ENCODE measurements at regions not wholly inside any gene's neighbourhood (a gene's known extent, or its start where the extent isn't known, plus 50 kb on each side); places are given as distances from the start of the nearest gene placed in this dataset.
"Not testable (repeated sequence)": the region's sequence is repeated elsewhere in the genome, so short reads cannot be mapped to it uniquely, and the experiment has no call there.

DNA sequence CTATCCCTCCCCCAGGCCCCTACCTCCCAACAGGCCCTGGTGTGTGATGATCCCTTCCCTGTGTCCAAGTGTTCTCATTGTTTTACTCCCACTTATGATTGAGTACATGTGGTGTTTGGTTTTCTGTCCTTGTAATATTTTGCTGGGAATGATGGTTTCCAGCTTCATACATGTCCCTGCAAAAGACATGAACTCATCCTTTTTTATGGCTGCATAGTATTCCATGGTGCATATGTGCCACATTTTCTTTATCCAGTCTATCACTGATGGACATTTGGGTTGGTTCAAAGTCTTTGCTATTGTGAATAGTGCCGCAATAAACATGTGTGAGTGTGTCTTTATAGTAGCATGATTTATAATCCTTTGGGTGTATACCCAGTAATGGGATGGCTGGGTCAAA lies 151.7 kb downstream of the VSIG4 start:
- WGBS, 2 experiments = 82 to 86% methylated on average over 1 of the region's 1 CpG
- H3K9me3 ChIP-seq (ENCODE audit: control insufficient read depth, low read length); H3K27me3 ChIP-seq (ENCODE audit: control insufficient read depth, insufficient read depth, low read length, poor library complexity, severe bottlenecking); H3K36me3 ChIP-seq (ENCODE audit: control insufficient read depth, insufficient read depth, low read length); H3K4me1 ChIP-seq (ENCODE audit: control insufficient read depth, insufficient read depth, low read length); H3K27ac ChIP-seq (ENCODE audit: insufficient read depth, low read depth, low read length, poor library complexity, severe bottlenecking); H3K4me3 ChIP-seq (ENCODE audit: insufficient read depth, low read depth, low read length): not testable (repeated sequence)

DNA sequence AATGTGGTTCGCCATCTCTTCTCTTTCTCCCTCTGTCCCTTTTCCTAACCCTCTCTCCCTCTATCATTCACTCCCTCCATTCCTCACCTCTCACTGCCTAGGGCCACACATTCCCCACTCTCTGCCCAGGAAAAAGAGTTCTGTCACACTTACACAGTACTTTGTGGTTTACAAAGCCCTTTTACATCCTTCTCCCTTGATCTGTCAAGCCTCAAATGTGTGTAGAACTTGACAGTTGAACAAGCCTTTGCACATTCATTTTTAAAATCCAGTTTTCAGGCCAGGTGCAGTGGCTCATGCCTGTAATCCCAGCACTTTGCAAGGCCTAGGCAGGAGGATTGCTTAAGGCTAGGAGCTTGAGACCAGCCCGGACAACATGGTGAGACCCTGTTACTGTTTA lies 156.3 kb downstream of the VSIG4 start:
- no peaks in the 10 kb centered on the region for H3K4me1 ChIP-seq (ENCODE audit: control insufficient read depth, insufficient read depth, low read length)
- 79 to 88% methylated on average over 2 of the region's 2 CpGs for WGBS, 2 experiments
- H3K36me3 ChIP-seq (ENCODE audit: control insufficient read depth, insufficient read depth, low read length) = no peaks in the 10 kb centered on the region
- no peaks in the 10 kb centered on the region for H3K27me3 ChIP-seq (ENCODE audit: control insufficient read depth, insufficient read depth, low read length, poor library complexity, severe bottlenecking)
- no peak overlapping the region for H3K4me3 ChIP-seq (ENCODE audit: insufficient read depth, low read depth, low read length)
- H3K27ac ChIP-seq (ENCODE audit: insufficient read depth, low read depth, low read length, poor library complexity, severe bottlenecking) = no peak overlapping the region
- no peaks in the 10 kb centered on the region for H3K9me3 ChIP-seq (ENCODE audit: control insufficient read depth, low read length)

DNA sequence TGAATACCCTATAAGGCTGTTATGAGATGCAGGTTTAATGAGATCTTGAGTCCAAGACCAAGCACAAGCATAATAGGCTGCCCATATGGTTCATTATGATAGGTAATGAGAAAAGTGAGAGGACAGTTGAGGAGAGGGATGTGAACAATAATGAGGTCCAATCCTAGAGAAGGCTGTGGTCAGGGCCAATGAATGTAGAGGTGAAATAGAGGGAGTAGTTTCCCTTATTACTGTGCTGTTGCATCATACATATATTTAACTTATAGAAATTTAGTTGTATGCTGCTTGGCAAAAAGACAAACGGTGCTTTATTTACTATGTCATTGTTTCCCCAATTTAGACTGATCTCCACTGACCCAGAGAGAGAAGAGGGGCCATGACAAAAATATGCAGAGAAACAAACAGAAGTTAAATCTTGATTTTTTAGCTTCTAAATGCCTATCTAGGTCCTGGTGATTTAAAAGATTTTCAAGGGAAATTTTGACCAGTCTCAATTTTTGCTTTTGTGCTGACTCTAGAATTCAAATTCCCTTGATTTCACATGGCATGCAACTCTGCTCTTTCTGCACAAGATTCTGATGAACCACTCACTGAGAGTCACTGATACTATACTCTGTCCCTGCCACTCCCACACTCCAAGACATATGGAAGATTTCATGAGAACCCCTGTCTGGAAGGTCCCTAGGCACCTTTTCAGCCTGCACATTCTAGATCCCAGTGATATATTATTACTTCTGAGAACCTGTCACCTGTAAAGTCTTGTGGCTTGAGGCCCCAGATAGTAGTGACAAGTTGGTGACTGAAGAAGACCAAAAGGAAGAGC lies 159.7 kb downstream of the VSIG4 start:
- no peaks in the 10 kb centered on the region for H3K4me1 ChIP-seq (ENCODE audit: control insufficient read depth, insufficient read depth, low read length)
- no peaks in the 10 kb centered on the region for H3K9me3 ChIP-seq (ENCODE audit: control insufficient read depth, low read length)
- whole genome bisulfite sequencing, 2 experiments = 83% methylated on average over 1 of the region's 1 CpG; no CpG with 5 or more reads in 1 of the 2 experiments
- no peak overlapping the region for H3K4me3 ChIP-seq (ENCODE audit: insufficient read depth, low read depth, low read length)
- H3K36me3 ChIP-seq (ENCODE audit: control insufficient read depth, insufficient read depth, low read length) = no peaks in the 10 kb centered on the region
- H3K27ac ChIP-seq (ENCODE audit: insufficient read depth, low read depth, low read length, poor library complexity, severe bottlenecking) = no peak overlapping the region
- H3K27me3 ChIP-seq (ENCODE audit: control insufficient read depth, insufficient read depth, low read length, poor library complexity, severe bottlenecking) = no peaks in the 10 kb centered on the region

DNA sequence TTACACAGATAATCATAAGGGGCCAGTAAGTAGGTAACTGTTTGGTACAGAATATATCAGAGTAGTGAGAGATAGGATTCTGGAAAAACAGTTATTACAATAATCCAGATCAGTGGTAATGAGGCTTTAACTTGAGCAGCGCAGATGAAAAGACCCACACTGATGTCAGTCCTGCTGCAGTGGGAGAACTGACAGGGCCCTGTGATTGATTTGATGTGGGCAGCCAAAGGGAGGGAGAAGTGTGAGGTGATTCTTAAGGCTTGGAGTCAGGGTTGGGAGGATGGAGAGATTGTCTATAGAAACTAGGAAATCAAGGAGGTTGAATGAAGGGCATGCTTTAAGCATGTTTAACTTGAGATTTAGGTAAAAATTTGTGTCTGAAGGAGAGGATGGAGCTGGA lies 161.4 kb downstream of the VSIG4 start:
- no peak overlapping the region for H3K27ac ChIP-seq (ENCODE audit: insufficient read depth, low read depth, low read length, poor library complexity, severe bottlenecking)

DNA sequence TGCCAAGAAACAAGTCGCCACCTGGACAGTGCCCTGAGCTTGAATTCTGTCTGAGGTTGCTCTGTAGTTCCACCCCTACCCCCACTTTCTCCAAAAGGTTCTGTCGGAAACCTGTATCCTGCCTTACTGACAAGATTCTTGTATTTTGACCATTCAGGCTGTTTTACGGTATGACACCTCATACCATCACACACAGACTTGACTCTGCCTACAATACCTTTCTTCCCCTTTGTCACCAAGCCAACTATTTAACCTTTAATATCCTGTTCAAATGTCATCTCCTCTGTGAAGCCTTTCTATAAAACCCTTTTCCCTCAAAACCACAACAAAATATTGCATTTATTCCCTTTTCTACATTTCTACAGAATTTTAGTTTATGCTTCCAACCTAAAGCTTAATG lies 161.9 kb downstream of the VSIG4 start:
- Histone ChIP-seq H3K4me3 (ENCODE audit: insufficient read depth, low read depth, low read length) (no peak overlapping the region), H3K27ac (ENCODE audit: insufficient read depth, low read depth, low read length, poor library complexity, severe bottlenecking) (no peak overlapping the region), H3K9me3 (ENCODE audit: control insufficient read depth, low read length) (no peaks in the 10 kb centered on the region), H3K27me3 (ENCODE audit: control insufficient read depth, insufficient read depth, low read length, poor library complexity, severe bottlenecking) (no peaks in the 10 kb centered on the region), H3K36me3 (ENCODE audit: control insufficient read depth, insufficient read depth, low read length) (no peaks in the 10 kb centered on the region), H3K4me1 (ENCODE audit: control insufficient read depth, insufficient read depth, low read length) (no peaks in the 10 kb centered on the region)
- WGBS, 2 experiments = 88 to 90% methylated on average over 3 of the region's 3 CpGs

More for the DNA sequence above, 161.4 kb downstream of the VSIG4 start:
- H3K27me3 ChIP-seq (ENCODE audit: control insufficient read depth, insufficient read depth, low read length, poor library complexity, severe bottlenecking) = no peaks in the 10 kb centered on the region
- no peak overlapping the region for H3K4me3 ChIP-seq (ENCODE audit: insufficient read depth, low read depth, low read length)
- no peaks in the 10 kb centered on the region for H3K9me3 ChIP-seq (ENCODE audit: control insufficient read depth, low read length)
- no peaks in the 10 kb centered on the region for H3K4me1 ChIP-seq (ENCODE audit: control insufficient read depth, insufficient read depth, low read length)
- WGBS, 2 experiments = 85 to 89% methylated on average over 1 of the region's 1 CpG
- no peaks in the 10 kb centered on the region for H3K36me3 ChIP-seq (ENCODE audit: control insufficient read depth, insufficient read depth, low read length)

DNA sequence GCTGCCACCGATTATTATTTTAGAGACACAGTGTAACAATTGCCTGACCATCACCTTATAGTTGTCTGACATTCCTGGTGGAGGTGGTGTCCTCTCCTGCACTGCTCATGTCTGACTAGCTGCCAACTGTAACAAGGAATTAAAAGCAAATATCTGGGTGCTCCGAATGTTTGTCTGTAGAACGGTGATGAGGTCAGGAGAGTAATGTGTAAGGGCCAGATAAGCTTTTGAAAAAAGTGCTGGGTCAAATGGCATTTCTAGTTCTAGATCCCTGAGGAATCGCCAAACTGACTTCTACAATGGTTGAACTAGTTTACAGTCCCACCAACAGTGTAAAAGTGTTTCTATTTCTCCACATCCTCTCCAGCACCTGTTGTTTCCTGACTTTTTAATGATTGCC lies 164.3 kb downstream of the VSIG4 start:
- not testable (repeated sequence) for H3K9me3 ChIP-seq (ENCODE audit: control insufficient read depth, low read length); H3K36me3 ChIP-seq (ENCODE audit: control insufficient read depth, insufficient read depth, low read length); H3K4me3 ChIP-seq (ENCODE audit: insufficient read depth, low read depth, low read length); H3K27ac ChIP-seq (ENCODE audit: insufficient read depth, low read depth, low read length, poor library complexity, severe bottlenecking); H3K4me1 ChIP-seq (ENCODE audit: control insufficient read depth, insufficient read depth, low read length); H3K27me3 ChIP-seq (ENCODE audit: control insufficient read depth, insufficient read depth, low read length, poor library complexity, severe bottlenecking)
- WGBS, 2 experiments = 86 to 93% methylated on average over 3 to 4 of the region's 4 CpGs

DNA sequence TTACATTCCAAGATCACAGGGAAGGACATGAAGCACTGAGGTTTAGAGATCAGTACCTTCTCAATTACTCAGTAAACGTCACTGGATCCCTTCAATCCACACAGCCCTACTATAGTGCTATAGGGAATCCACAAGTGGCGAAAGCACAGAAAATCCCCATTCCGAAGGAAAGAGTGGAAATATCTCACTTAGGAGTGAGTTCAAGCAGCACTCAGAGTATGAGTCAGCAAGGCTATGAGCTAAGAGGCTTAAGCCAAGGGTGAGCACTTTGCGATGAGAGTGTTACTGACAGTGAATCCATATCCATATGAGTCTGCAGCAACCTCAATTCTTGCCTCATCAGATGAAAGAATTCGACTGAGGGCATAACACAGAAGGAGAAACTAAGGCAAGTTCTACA lies 165.1 kb downstream of the VSIG4 start:
- H3K9me3 ChIP-seq (ENCODE audit: control insufficient read depth, low read length) = no peaks in the 10 kb centered on the region
- WGBS, 2 experiments = 87 to 94% methylated on average over 4 to 5 of the region's 5 CpGs
- no peaks in the 10 kb centered on the region for H3K36me3 ChIP-seq (ENCODE audit: control insufficient read depth, insufficient read depth, low read length)
- H3K4me1 ChIP-seq (ENCODE audit: control insufficient read depth, insufficient read depth, low read length) = no peaks in the 10 kb centered on the region
- H3K27ac ChIP-seq (ENCODE audit: insufficient read depth, low read depth, low read length, poor library complexity, severe bottlenecking) = no peak overlapping the region
- H3K27me3 ChIP-seq (ENCODE audit: control insufficient read depth, insufficient read depth, low read length, poor library complexity, severe bottlenecking) = no peaks in the 10 kb centered on the region
- no peak overlapping the region for H3K4me3 ChIP-seq (ENCODE audit: insufficient read depth, low read depth, low read length)

DNA sequence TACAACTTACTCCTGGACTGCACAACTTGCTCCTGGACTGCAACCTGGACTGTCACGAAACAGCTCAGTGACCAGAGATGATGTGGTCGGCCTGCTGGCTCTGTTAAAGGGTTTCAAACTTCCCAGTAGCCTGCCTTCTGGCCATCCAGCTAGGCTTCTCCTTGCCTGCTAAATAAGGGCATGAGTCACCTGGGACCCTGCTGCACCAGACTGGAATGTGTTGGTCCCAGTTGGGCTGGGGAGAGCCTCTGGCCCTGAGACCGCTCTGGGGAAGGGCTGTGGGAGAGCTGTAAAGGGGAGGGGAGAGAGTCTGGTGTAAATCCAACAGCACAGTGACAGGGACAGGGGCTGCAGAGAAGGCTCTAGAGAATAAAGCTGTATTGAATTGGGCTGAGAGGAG lies 165.8 kb downstream of the VSIG4 start:
- no peak overlapping the region for H3K4me3 ChIP-seq (ENCODE audit: insufficient read depth, low read depth, low read length)
- H3K27me3 ChIP-seq (ENCODE audit: control insufficient read depth, insufficient read depth, low read length, poor library complexity, severe bottlenecking) = no peaks in the 10 kb centered on the region
- 88 to 89% methylated on average over 3 of the region's 3 CpGs for WGBS, 2 experiments
- no peaks in the 10 kb centered on the region for H3K36me3 ChIP-seq (ENCODE audit: control insufficient read depth, insufficient read depth, low read length)
- H3K27ac ChIP-seq (ENCODE audit: insufficient read depth, low read depth, low read length, poor library complexity, severe bottlenecking) = no peak overlapping the region
- H3K9me3 ChIP-seq (ENCODE audit: control insufficient read depth, low read length) = no peaks in the 10 kb centered on the region
- H3K4me1 ChIP-seq (ENCODE audit: control insufficient read depth, insufficient read depth, low read length) = no peaks in the 10 kb centered on the region

DNA sequence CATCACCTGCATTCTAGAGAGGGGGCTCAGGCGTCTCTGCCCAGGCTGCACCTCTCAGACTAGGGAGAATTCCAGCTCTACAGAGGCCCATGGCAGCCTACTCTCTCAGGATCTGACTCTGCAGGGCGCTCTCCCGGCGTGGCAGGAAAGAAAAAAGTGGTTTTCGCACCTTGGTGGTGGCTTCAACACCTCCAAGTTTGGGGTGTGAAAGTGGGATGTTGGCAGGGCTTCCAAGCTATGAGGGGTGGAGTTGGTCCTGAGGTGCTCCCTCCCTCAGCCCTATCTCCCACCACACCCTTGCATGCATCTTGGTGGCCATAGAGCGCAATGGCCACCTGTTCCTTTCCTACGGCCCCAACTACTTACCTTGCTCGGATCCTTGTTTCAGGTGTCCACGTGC lies 166.5 kb downstream of the VSIG4 start:
- H3K36me3 ChIP-seq (ENCODE audit: control insufficient read depth, insufficient read depth, low read length) = no peaks in the 10 kb centered on the region
- 94 to 100% methylated on average over 7 to 8 of the region's 9 CpGs for WGBS, 2 experiments
- no peaks in the 10 kb centered on the region for H3K9me3 ChIP-seq (ENCODE audit: control insufficient read depth, low read length)
- H3K27ac ChIP-seq (ENCODE audit: insufficient read depth, low read depth, low read length, poor library complexity, severe bottlenecking) = no peak overlapping the region
- no peaks in the 10 kb centered on the region for H3K27me3 ChIP-seq (ENCODE audit: control insufficient read depth, insufficient read depth, low read length, poor library complexity, severe bottlenecking)
- no peak overlapping the region for H3K4me3 ChIP-seq (ENCODE audit: insufficient read depth, low read depth, low read length)
- no peaks in the 10 kb centered on the region for H3K4me1 ChIP-seq (ENCODE audit: control insufficient read depth, insufficient read depth, low read length)

DNA sequence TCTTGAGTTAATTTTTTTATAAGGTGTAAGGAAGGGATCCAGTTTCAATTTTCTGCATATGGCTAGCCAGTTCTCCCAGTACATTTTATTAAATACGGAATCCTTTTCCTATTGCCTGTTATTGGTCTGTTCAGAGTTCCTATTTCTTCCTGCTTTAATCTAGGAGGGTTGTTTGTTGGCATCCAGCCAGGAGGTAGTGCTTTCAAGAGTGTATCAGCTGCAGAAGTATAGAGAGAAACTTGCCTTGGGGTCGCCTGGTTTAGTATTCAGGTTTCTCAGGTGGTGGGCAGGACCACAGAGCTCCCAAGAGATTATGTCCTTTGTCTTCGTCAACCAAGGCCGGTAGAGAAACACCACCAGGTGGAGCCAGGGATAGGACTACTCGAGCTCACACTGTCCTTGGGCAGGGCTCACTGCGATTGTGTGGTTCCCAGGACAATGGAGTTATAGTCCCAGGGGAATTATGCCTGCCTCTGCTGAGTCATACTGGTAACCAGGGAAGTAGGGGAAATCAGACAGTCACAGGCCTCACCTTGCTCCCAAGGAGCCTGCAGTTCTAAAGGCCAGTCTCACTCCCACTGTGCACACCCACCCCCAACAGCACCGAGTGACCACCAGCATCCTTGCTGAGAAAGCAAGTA lies 168.1 kb downstream of the VSIG4 start:
- Histone ChIP-seq H3K4me1 (ENCODE audit: control insufficient read depth, insufficient read depth, low read length) (no peaks in the 10 kb centered on the region), H3K36me3 (ENCODE audit: control insufficient read depth, insufficient read depth, low read length) (no peaks in the 10 kb centered on the region), H3K4me3 (ENCODE audit: insufficient read depth, low read depth, low read length) (no peak overlapping the region), H3K27me3 (ENCODE audit: control insufficient read depth, insufficient read depth, low read length, poor library complexity, severe bottlenecking) (no peaks in the 10 kb centered on the region), H3K9me3 (ENCODE audit: control insufficient read depth, low read length) (no peaks in the 10 kb centered on the region), H3K27ac (ENCODE audit: insufficient read depth, low read depth, low read length, poor library complexity, severe bottlenecking) (no peak overlapping the region)
- 56 to 57% methylated on average over 6 to 7 of the region's 7 CpGs for WGBS, 2 experiments

All from ectodermal cell (in vitro differentiated cells).